ENCODE measurements at regions not wholly inside any gene's neighbourhood (a gene's known extent, or its start where the extent isn't known, plus 50 kb on each side); places are given as distances from the start of the nearest gene placed in this dataset.

GRCh38 chr1:30513396-30514136, 209.8 kb downstream of the MATN1 start:
- H3K27me3 ChIP-seq (ENCODE audit: control insufficient read depth, extremely low read depth, insufficient read depth, low read length) = no peaks in the 10 kb centered on the region
- no peak overlapping the region for H3K4me3 ChIP-seq (ENCODE audit: control insufficient read depth in 2 of 3, extremely low read depth in 1 of 3, insufficient read depth in 2 of 3, low read depth in 1 of 3, low read length in 3 of 3)
- H3K4me2 ChIP-seq (ENCODE audit: control insufficient read depth, extremely low read depth, insufficient read depth, low read depth, low read length) = no peak overlapping the region
- H3K36me3 ChIP-seq (ENCODE audit: control insufficient read depth in 2 of 2, extremely low read depth in 1 of 2, insufficient read depth in 2 of 2, low read length in 2 of 2) = no peaks in the 10 kb centered on the region
- no peaks in the 10 kb centered on the region for H3K9me1 ChIP-seq (ENCODE audit: control insufficient read depth, extremely low read depth, insufficient read depth, low read length)
- H4K20me1 ChIP-seq (ENCODE audit: control insufficient read depth, extremely low read depth, insufficient read depth, low read length) = no peaks in the 10 kb centered on the region
- H3K4me1 ChIP-seq (ENCODE audit: control insufficient read depth, extremely low read depth, insufficient read depth, low read length) = peaks cover 17% of the 10 kb centered on the region
- H3K9ac ChIP-seq (ENCODE audit: control insufficient read depth, extremely low read depth, insufficient read depth, low read length) = no peak overlapping the region
- FAIRE-seq = no peak
- no peak for DNase-seq (ENCODE audit: low read depth, low spot score)
- no peaks in the 10 kb centered on the region for H3K9me3 ChIP-seq (ENCODE audit: control insufficient read depth, low read depth, low read length)
- TF ChIP-seq CTCF (optimal IDR thresholded peaks at IDR 0.05 in 1 of 3, IDR thresholded peaks at IDR 0.05 in 1 of 3, conservative IDR thresholded peaks at IDR 0.05 in 1 of 3; ENCODE audit: extremely low read depth in 1 of 3, insufficient read depth in 2 of 3, low read length in 3 of 3) = no peak
- no peak for TF ChIP-seq EZH2 (IDR thresholded peaks at IDR 0.05; ENCODE audit: low read length)
- H3K79me2 ChIP-seq (ENCODE audit: control insufficient read depth, insufficient read depth, low read length) = no peaks in the 10 kb centered on the region
- dilution Hi-C loops (cut with MboI; ENCODE audit: extremely low pct_ligation_motif_present, low sequenced_read_pairs) = no loop called here
- H2AFZ ChIP-seq (ENCODE audit: control insufficient read depth, low read length) = no peak overlapping the region
- no peak overlapping the region for H3K27ac ChIP-seq (ENCODE audit: control insufficient read depth, insufficient read depth, low read length)

- Histone ChIP-seq H3K36me3 (ENCODE audit: control insufficient read depth in 2 of 2, extremely low read depth in 1 of 2, insufficient read depth in 2 of 2, low read length in 2 of 2) (no peaks in the 10 kb centered on the region), H2AFZ (ENCODE audit: control insufficient read depth, low read length) (no peak overlapping the region), H4K20me1 (ENCODE audit: control insufficient read depth, extremely low read depth, insufficient read depth, low read length) (no peaks in the 10 kb centered on the region), H3K27ac (ENCODE audit: control insufficient read depth, insufficient read depth, low read length) (no peak overlapping the region), H3K9ac (ENCODE audit: control insufficient read depth, extremely low read depth, insufficient read depth, low read length) (no peak overlapping the region), H3K4me3 (ENCODE audit: control insufficient read depth in 2 of 3, extremely low read depth in 1 of 3, insufficient read depth in 2 of 3, low read depth in 1 of 3, low read length in 3 of 3) (no peak overlapping the region), H3K79me2 (ENCODE audit: control insufficient read depth, insufficient read depth, low read length) (no peaks in the 10 kb centered on the region), H3K4me1 (ENCODE audit: control insufficient read depth, extremely low read depth, insufficient read depth, low read length) (peaks cover 17% of the 10 kb centered on the region), H3K9me3 (ENCODE audit: control insufficient read depth, low read depth, low read length) (no peaks in the 10 kb centered on the region), H3K27me3 (ENCODE audit: control insufficient read depth, extremely low read depth, insufficient read depth, low read length) (no peaks in the 10 kb centered on the region), H3K9me1 (ENCODE audit: control insufficient read depth, extremely low read depth, insufficient read depth, low read length) (no peaks in the 10 kb centered on the region), H3K4me2 (ENCODE audit: control insufficient read depth, extremely low read depth, insufficient read depth, low read depth, low read length) (no peak overlapping the region)
- no peak for TF ChIP-seq EZH2 (IDR thresholded peaks at IDR 0.05; ENCODE audit: low read length)
- TF ChIP-seq CTCF (optimal IDR thresholded peaks at IDR 0.05 in 1 of 3, IDR thresholded peaks at IDR 0.05 in 1 of 3, conservative IDR thresholded peaks at IDR 0.05 in 1 of 3; ENCODE audit: extremely low read depth in 1 of 3, insufficient read depth in 2 of 3, low read length in 3 of 3) = no peak
- no peak for DNase-seq (ENCODE audit: low read depth, low spot score)
- dilution Hi-C loops (cut with MboI; ENCODE audit: extremely low pct_ligation_motif_present, low sequenced_read_pairs) = no loop called here
- no peak for FAIRE-seq
Observed at GRCh38 chr1:30512914-30513265, 210.5 kb downstream of the MATN1 start.

Measured in keratinocyte (primary cell).